GM23338 (cell line): ENCODE measurements at regions not wholly inside any gene's neighbourhood (a gene's known extent, or its start where the extent isn't known, plus 50 kb on each side); places are given as distances from the start of the nearest gene placed in this dataset.
A peak's percentile ranks its signal among the peaks of the same experiment; 100 is the strongest.

ENCODE experiments used
- ATAC-seq: fragments of 200-7000 bp; cut with Tn5 transposase; 3 replicates; pipeline ENCODE4 v1.9.1; 2020
- DNase-seq: peaks from one replicate; pipeline ENCODE4 v3.0.0-alpha.2; 2015; ENCODE audit warnings: low spot score
- H2AFZ ChIP-seq: fragments of 200-600 bp; sonication (generic); 2 replicates; pipeline ENCODE4 v1.8.0; 2016; ENCODE audit warnings: antibody characterized with exemption, mild to moderate bottlenecking, moderate library complexity
- H3F3A ChIP-seq: fragments of 200-600 bp; sonication (generic); replicated peaks from 2 replicates; pipeline ENCODE4 v1.8.0; 2017; ENCODE audit warnings: antibody characterized with exemption, mixed run types, low read depth
- H3K27ac ChIP-seq: fragments of 200-600 bp; sonication (generic); 2 replicates; pipeline ENCODE4 v1.6.1; 2016; ENCODE audit warnings: low read depth
- H3K27me3 ChIP-seq: fragments of 200-600 bp; sonication (generic); 2 replicates; pipeline ENCODE4 v1.8.0; 2016; ENCODE audit warnings: mild to moderate bottlenecking, mixed run types, moderate library complexity; ENCODE audit not compliant: insufficient read depth
- H3K36me3 ChIP-seq: fragments of 200-600 bp; sonication (generic); 2 replicates; pipeline ENCODE4 v1.8.0; 2016; ENCODE audit warnings: mild to moderate bottlenecking; ENCODE audit not compliant: insufficient read depth
- H3K4me1 ChIP-seq: fragments of 200-600 bp; sonication (generic); 2 replicates; pipeline ENCODE4 v1.8.0; 2016; ENCODE audit warnings: mild to moderate bottlenecking, moderate library complexity; ENCODE audit not compliant: insufficient read depth
- H3K4me2 ChIP-seq: fragments of 200-600 bp; sonication (generic); 2 replicates; pipeline ENCODE4 v1.7.1; 2017; ENCODE audit warnings: mixed run types
- H3K4me3 ChIP-seq: fragments of 200-600 bp; sonication (generic); 2 replicates; pipeline ENCODE4 v1.6.1; 2016; ENCODE audit warnings: mixed run types
- H3K79me2 ChIP-seq: fragments of 200-600 bp; sonication (generic); replicated peaks from 2 replicates; pipeline ENCODE4 v1.8.0; 2017; ENCODE audit warnings: mild to moderate bottlenecking; ENCODE audit not compliant: insufficient read depth
- H3K9me2 ChIP-seq: fragments of 200-600 bp; sonication (generic); 2 replicates; pipeline ENCODE4 v1.8.0; 2017; ENCODE audit not compliant: insufficient read depth
- H4K20me1 ChIP-seq: fragments of 200-600 bp; sonication (generic); replicated peaks from 2 replicates; pipeline ENCODE4 v1.8.0; 2017; ENCODE audit warnings: mild to moderate bottlenecking; ENCODE audit not compliant: insufficient read depth
- H3K27ac Mint-ChIP-seq: 2 replicates; pipeline ENCODE4 v1.8.0; 2020; ENCODE audit warnings: inconsistent platforms, mild to moderate bottlenecking, moderate library complexity, mixed read lengths
- H3K27me3 Mint-ChIP-seq: 3 replicates; pipeline ENCODE4 v1.8.0; 2022; ENCODE audit warnings: low read depth, mild to moderate bottlenecking, moderate library complexity, mixed read lengths, inconsistent platforms; ENCODE audit not compliant: insufficient read depth, poor library complexity
- H3K36me3 Mint-ChIP-seq: 3 replicates; pipeline ENCODE4 v1.8.0; 2021; ENCODE audit warnings: low read depth, mild to moderate bottlenecking, inconsistent platforms, moderate library complexity, mixed read lengths
- H3K4me1 Mint-ChIP-seq: 3 replicates; pipeline ENCODE4 v1.8.0; 2020; ENCODE audit warnings: mild to moderate bottlenecking, inconsistent platforms, mixed read lengths
- H3K4me3 Mint-ChIP-seq: 3 replicates; pipeline ENCODE4 v1.8.0; 2021; ENCODE audit warnings: moderate library complexity, mild to moderate bottlenecking, inconsistent platforms, mixed read lengths
- H3K9me3 Mint-ChIP-seq: 3 replicates; pipeline ENCODE4 v1.8.0; 2020; ENCODE audit warnings: moderate library complexity, mild to moderate bottlenecking, inconsistent platforms, mixed read lengths
- CREB1 ChIP-seq: fragments of 250-450 bp; sonication (Bioruptor Pico); IDR thresholded peaks from 2 replicates; pipeline ENCODE4 v1.5.0; 2020; ENCODE audit warnings: low read depth, mild to moderate bottlenecking, moderate library complexity
- CTCF ChIP-seq, 2 experiments: fragments of 200-600 bp in 1 of 2; sonication (generic) in 1 of 2; conservative IDR thresholded peaks; 2 replicates each; pipeline versions ENCODE4 v1.5.1 to v1.6.1; 2016 to 2017; ENCODE audit warnings: antibody characterized with exemption in 2 of 2, low read depth in 2 of 2, mild to moderate bottlenecking in 2 of 2, moderate library complexity in 1 of 2
- ETS1 ChIP-seq: IDR thresholded peaks from 2 replicates; pipeline ENCODE4 v1.6.1; 2016; ENCODE audit warnings: antibody characterized with exemption
- EZH2 ChIP-seq: fragments of 200-600 bp; sonication (generic); IDR thresholded peaks from one replicate; pipeline ENCODE4 v1.8.0; 2017; ENCODE audit warnings: antibody characterized with exemption, mild to moderate bottlenecking, low read depth; ENCODE audit not compliant: unreplicated experiment
- JUNB ChIP-seq: IDR thresholded peaks from one replicate; pipeline ENCODE4 v1.6.1; 2016; ENCODE audit warnings: antibody characterized with exemption; ENCODE audit not compliant: unreplicated experiment
- NANOG ChIP-seq: IDR thresholded peaks from 2 replicates; pipeline ENCODE4 v1.6.1; 2016; ENCODE audit warnings: antibody characterized with exemption, borderline replicate concordance
- STAT1 ChIP-seq: IDR thresholded peaks from one replicate; pipeline ENCODE4 v1.6.1; 2016; ENCODE audit warnings: antibody characterized with exemption; ENCODE audit not compliant: unreplicated experiment
- ZNF114 ChIP-seq: fragments of 250-450 bp; sonication (Bioruptor Pico); IDR thresholded peaks from 2 replicates; pipeline ENCODE4 v1.5.0; 2020; ENCODE audit warnings: mild to moderate bottlenecking, moderate library complexity
- ZNF462 ChIP-seq: fragments of 250-450 bp; sonication (Bioruptor Pico); IDR thresholded peaks from 2 replicates; pipeline ENCODE4 v1.5.0; 2020; ENCODE audit warnings: mild to moderate bottlenecking, moderate library complexity

- H3K4me3 ChIP-seq: no peak overlapping the region
- H3K27me3 ChIP-seq: peaks cover 34% of the 10 kb centered on the region
- Mint-ChIP-seq H3K36me3 (peaks cover 3% of the 10 kb centered on the region; the same call in 1 of the 3 replicates), H3K27ac (peak overlapping the region; percentile 97), H3K27me3 (peaks cover 36% of the 10 kb centered on the region), H3K4me3 (peak overlapping the region; percentile 32; the same call in 1 of the 3 replicates), H3K9me3 (peaks cover 3% of the 10 kb centered on the region; the same call in 1 of the 3 replicates), H3K4me1 (peaks cover 34% of the 10 kb centered on the region)
- H3K4me1 ChIP-seq: peaks cover 18% of the 10 kb centered on the region
- no peaks in the 10 kb centered on the region for H3K36me3 ChIP-seq
- peak overlapping the region; percentile 78 for H3K27ac ChIP-seq
- H3K4me2 ChIP-seq: no peak overlapping the region
- no peak for TF ChIP-seq JUNB
- 0 out of 2 replicates have a peak, but pooled peaks have one; percentile 64 for TF ChIP-seq ZNF114 (CRISPR knock-in tag)
- no peak for TF ChIP-seq STAT1
- DNase-seq (no peak), ATAC-seq (peak; percentile 17)
- no peak overlapping the region for H2AFZ ChIP-seq
- H4K20me1 ChIP-seq: no peaks in the 10 kb centered on the region
- H3K9me2 ChIP-seq: no peaks in the 10 kb centered on the region
- H3K79me2 ChIP-seq: no peaks in the 10 kb centered on the region
- peaks cover 9% of the 10 kb centered on the region; the same call in 1 of the 2 replicates for H3F3A ChIP-seq
Observed at GRCh38 chr13:106797081-106797640, 229.2 kb upstream of the ARGLU1 start.

- peak; percentile 87 for ATAC-seq
Observed at GRCh38 chr13:106796280-106797047, 228.5 kb upstream of the ARGLU1 start.

More at GRCh38 chr13:106796280-106797047, 228.5 kb upstream of the ARGLU1 start:
- H3K27me3 Mint-ChIP-seq: peaks cover 36% of the 10 kb centered on the region
- Histone ChIP-seq H4K20me1 (no peaks in the 10 kb centered on the region), H3K4me2 (peak overlapping the region; percentile 27), H3K36me3 (no peaks in the 10 kb centered on the region), H3K27ac (peak overlapping the region; percentile 78), H3F3A (peaks cover 9% of the 10 kb centered on the region; the same call in 1 of the 2 replicates), H2AFZ (no peak overlapping the region), H3K9me2 (no peaks in the 10 kb centered on the region), H3K4me3 (peak overlapping the region; percentile 25), H3K27me3 (peaks cover 34% of the 10 kb centered on the region), H3K79me2 (no peaks in the 10 kb centered on the region), H3K4me1 (peaks cover 18% of the 10 kb centered on the region)
- peaks cover 3% of the 10 kb centered on the region; the same call in 1 of the 3 replicates for H3K36me3 Mint-ChIP-seq
- peak overlapping the region; percentile 53 for H3K4me3 Mint-ChIP-seq
- H3K27ac Mint-ChIP-seq: peak overlapping the region; percentile 97
- DNase-seq: peak; percentile 96
- peaks cover 3% of the 10 kb centered on the region; the same call in 1 of the 3 replicates for H3K9me3 Mint-ChIP-seq
- TF ChIP-seq EZH2 (no peak), ZNF462 (CRISPR knock-in tag) (peak; percentile 77), CTCF (conservative IDR thresholded peaks at IDR 0.05; ENCODE audit: low read depth in 2 of 2) (no peak), ETS1 (0 out of 2 replicates have a peak, but pooled peaks have one; percentile 14), NANOG (peak; percentile 75), CREB1 (CRISPR knock-in tag) (peak; percentile 85)
- peaks cover 34% of the 10 kb centered on the region for H3K4me1 Mint-ChIP-seq
